ENCODE measurements at regions not wholly inside any gene's neighbourhood (a gene's known extent, or its start where the extent isn't known, plus 50 kb on each side); places are given as distances from the start of the nearest gene placed in this dataset.
A peak's percentile ranks its signal among the peaks of the same experiment; 100 is the strongest.

DNA sequence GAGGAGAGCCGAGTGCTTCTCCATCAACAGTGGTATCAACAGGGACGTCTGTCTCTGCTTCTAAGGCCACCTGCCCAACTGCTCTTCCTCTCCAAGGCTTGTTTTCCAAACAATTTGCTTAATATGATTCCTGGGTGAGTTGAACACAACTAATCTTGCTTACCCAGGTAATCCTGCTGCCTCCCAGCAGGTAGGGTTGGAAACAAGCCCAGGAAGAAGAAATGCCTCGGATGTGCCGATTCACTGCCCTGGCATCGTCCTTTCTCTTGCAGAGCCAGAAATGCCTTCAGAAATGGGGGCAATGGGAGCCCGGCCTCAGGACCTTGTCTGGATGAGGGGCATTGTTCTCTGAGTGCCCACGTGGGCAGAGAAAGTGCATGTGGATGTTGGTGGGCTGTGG, 51.9 kb upstream of the C1QTNF9B start (continued):
- TF ChIP-seq, protein P1, sequence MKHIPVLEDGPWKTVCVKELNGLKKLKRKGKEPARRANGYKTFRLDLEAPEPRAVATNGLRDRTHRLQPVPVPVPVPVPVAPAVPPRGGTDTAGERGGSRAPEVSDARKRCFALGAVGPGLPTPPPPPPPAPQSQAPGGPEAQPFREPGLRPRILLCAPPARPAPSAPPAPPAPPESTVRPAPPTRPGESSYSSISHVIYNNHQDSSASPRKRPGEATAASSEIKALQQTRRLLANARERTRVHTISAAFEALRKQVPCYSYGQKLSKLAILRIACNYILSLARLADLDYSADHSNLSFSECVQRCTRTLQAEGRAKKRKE (CRISPR knock-in tag; IDR thresholded peaks at IDR 0.05; ENCODE audit: low read depth): no peak
- no peak for TF ChIP-seq GATA3 (IDR thresholded peaks at IDR 0.05; ENCODE audit: borderline replicate concordance)
- TF ChIP-seq RARB (CRISPR knock-in tag; IDR thresholded peaks at IDR 0.05): no peak

DNA sequence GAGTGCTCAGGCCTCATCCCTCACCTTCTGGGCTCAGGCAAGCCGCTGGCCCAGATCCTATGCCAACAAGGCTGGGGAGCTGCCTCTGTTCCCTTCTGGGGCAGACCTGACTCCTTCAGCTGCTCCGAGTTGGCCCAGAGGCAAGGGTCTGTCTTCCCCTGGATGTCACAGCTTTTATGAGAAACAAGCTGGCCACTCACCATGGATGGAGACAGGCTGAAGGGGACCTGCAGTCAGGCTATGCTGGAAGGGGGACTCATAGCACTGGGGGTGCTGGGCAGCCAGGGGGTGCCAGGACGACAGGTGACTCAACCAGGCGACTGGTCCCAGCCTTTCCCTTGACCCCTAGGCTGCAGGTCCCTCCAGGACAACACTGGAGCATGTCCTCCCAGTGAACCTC, 52.4 kb upstream of the C1QTNF9B start:
- ChIA-PET CTCF (interaction anchor here (5.7 kb wide), 1 partner anchor 10 kb away, joined by 40 read pairs; no protein-coding TSS in a partner anchor), POLR2A (no interaction called here)
- no peak for ATAC-seq
- TF ChIP-seq RCOR1 (IDR thresholded peaks at IDR 0.05; ENCODE audit: low read depth, low read length): no peak
- TF ChIP-seq ZC3H11A (IDR thresholded peaks at IDR 0.05): no peak
- TF ChIP-seq ZFP36 (IDR thresholded peaks at IDR 0.05; ENCODE audit: borderline replicate concordance, partially characterized antibody): no peak
- TF ChIP-seq, protein P2, sequence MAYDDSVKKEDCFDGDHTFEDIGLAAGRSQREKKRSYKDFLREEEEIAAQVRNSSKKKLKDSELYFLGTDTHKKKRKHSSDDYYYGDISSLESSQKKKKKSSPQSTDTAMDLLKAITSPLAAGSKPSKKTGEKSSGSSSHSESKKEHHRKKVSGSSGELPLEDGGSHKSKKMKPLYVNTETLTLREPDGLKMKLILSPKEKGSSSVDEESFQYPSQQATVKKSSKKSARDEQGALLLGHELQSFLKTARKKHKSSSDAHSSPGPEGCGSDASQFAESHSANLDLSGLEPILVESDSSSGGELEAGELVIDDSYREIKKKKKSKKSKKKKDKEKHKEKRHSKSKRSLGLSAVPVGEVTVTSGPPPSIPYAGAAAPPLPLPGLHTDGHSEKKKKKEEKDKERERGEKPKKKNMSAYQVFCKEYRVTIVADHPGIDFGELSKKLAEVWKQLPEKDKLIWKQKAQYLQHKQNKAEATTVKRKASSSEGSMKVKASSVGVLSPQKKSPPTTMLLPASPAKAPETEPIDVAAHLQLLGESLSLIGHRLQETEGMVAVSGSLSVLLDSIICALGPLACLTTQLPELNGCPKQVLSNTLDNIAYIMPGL (CRISPR knock-in tag; IDR thresholded peaks at IDR 0.05; ENCODE audit: borderline replicate concordance): no peak
- no peak for TF ChIP-seq ESRRA (IDR thresholded peaks at IDR 0.05; ENCODE audit: borderline replicate concordance, low read length)
- TF ChIP-seq, protein P1 (CRISPR knock-in tag; IDR thresholded peaks at IDR 0.05; ENCODE audit: low read depth): no peak
- TF ChIP-seq SREBF2 (IDR thresholded peaks at IDR 0.05): no peak
- no peak for TF ChIP-seq HOXB5 (CRISPR knock-in tag; IDR thresholded peaks at IDR 0.05)
- no peak for TF ChIP-seq RARB (CRISPR knock-in tag; IDR thresholded peaks at IDR 0.05)
- no peak for TF ChIP-seq KDM5A (IDR thresholded peaks at IDR 0.05)
- no peak for TF ChIP-seq MAZ (IDR thresholded peaks at IDR 0.05; ENCODE audit: borderline replicate concordance, low read depth, low read length)
- no peak for TF ChIP-seq RAD21 (conservative IDR thresholded peaks at IDR 0.05 in 1 of 2, IDR thresholded peaks at IDR 0.05 in 1 of 2)
- no peak for TF ChIP-seq MYC (IDR thresholded peaks at IDR 0.05; ENCODE audit: borderline replicate concordance, low read length)
- TF ChIP-seq TFCP2L1 (CRISPR knock-in tag; IDR thresholded peaks at IDR 0.05): no peak
- no peak for TF ChIP-seq ZNF302 (CRISPR knock-in tag; IDR thresholded peaks at IDR 0.05)
- TF ChIP-seq, protein P3, sequence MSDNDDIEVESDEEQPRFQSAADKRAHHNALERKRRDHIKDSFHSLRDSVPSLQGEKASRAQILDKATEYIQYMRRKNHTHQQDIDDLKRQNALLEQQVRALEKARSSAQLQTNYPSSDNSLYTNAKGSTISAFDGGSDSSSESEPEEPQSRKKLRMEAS (IDR thresholded peaks at IDR 0.05): no peak
- no peak for TF ChIP-seq FOSB (CRISPR knock-in tag; IDR thresholded peaks at IDR 0.05)
- no peak for TF ChIP-seq NR3C1 (IDR thresholded peaks at IDR 0.05)
- TF ChIP-seq CBX8 (IDR thresholded peaks at IDR 0.05): no peak
- no peak for FAIRE-seq
- H3K4me1 ChIP-seq: no peaks in the 10 kb centered on the region
- no peak for DNase-seq (ENCODE audit: low read depth in 1 of 2, low spot score in 1 of 2)
- WGBS (ENCODE audit: missing lambda C conversion rate): 17% methylated on average over 1 of the region's 4 CpGs
- no peak overlapping the region for H3K4me3 ChIP-seq
- no peaks in the 10 kb centered on the region for H3K9me3 ChIP-seq
- no peak overlapping the region for H3K27ac ChIP-seq
- H3K4me2 ChIP-seq: no peak overlapping the region

DNA sequence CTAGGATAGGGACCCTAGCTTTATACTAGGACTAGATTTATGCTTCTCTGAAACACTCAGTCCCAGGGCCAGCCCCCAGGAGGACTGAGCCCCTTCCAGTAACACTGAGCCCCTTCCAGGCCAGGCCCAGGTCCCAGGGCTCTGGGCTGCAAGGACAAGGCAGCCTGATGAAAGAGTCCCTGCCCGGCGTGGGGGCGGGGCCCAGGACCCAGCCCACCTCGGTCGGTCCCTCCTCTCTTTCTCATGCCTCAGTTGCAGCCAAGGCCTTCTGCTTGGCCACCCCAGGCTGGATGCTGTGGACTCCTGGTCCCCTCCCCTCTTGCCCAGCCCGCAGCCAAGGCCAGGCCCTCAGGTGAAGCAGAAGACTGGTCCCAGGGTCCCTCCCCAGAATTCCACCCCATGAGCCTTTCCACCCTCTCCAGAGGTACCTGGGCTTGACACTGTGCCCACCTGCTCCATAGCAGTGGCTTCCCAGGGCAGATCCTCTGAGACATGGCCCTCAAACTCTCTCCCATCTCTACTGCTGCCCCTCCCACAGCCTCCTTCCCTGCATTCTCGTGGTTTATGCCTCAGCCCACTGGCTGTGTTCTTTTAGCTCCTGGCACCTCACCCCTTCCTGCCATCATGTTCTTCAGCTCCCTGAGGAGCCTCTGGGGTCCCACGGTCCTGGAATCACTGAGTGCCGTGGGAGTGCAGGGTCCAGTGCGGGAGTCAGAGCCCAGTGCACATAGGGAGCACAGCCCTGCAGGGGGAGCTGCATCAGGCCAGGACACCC, 53.6 kb upstream of the C1QTNF9B start:
- Histone ChIP-seq H3K27ac (no peak overlapping the region), H3K9me3 (no peaks in the 10 kb centered on the region), H3K4me3 (no peak overlapping the region), H3K4me1 (no peaks in the 10 kb centered on the region), H3K4me2 (no peak overlapping the region)
- FAIRE-seq (no peak), DNase-seq (ENCODE audit: low read depth in 1 of 2, low spot score in 1 of 2) (no peak), ATAC-seq (peak in 1 of 2 experiments; percentile 45; a peak in 2 of 6 replicates)
- 61% methylated on average over 3 of the region's 10 CpGs for WGBS (ENCODE audit: missing lambda C conversion rate)
- POLR2A ChIA-PET: no interaction called here
- CTCF ChIA-PET: interaction anchor here (5.7 kb wide), 1 partner anchor 9 kb away, joined by 40 read pairs; no protein-coding TSS in a partner anchor
- TF ChIP-seq, protein P2 (CRISPR knock-in tag; IDR thresholded peaks at IDR 0.05; ENCODE audit: borderline replicate concordance): no peak
- TF ChIP-seq, protein P4, sequence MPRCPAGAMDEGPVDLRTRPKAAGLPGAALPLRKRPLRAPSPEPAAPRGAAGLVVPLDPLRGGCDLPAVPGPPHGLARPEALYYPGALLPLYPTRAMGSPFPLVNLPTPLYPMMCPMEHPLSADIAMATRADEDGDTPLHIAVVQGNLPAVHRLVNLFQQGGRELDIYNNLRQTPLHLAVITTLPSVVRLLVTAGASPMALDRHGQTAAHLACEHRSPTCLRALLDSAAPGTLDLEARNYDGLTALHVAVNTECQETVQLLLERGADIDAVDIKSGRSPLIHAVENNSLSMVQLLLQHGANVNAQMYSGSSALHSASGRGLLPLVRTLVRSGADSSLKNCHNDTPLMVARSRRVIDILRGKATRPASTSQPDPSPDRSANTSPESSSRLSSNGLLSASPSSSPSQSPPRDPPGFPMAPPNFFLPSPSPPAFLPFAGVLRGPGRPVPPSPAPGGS (IDR thresholded peaks at IDR 0.05): no peak
- TF ChIP-seq FOSB (CRISPR knock-in tag; IDR thresholded peaks at IDR 0.05) (no peak), ZSCAN20 (CRISPR knock-in tag; IDR thresholded peaks at IDR 0.05) (no peak), HOXB13 (CRISPR knock-in tag; IDR thresholded peaks at IDR 0.05; ENCODE audit: low read depth) (no peak), SREBF2 (IDR thresholded peaks at IDR 0.05) (no peak)
- TF ChIP-seq, protein P5, sequence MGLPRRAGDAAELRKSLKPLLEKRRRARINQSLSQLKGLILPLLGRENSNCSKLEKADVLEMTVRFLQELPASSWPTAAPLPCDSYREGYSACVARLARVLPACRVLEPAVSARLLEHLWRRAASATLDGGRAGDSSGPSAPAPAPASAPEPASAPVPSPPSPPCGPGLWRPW (IDR thresholded peaks at IDR 0.05): no peak
- TF ChIP-seq, protein P6, sequence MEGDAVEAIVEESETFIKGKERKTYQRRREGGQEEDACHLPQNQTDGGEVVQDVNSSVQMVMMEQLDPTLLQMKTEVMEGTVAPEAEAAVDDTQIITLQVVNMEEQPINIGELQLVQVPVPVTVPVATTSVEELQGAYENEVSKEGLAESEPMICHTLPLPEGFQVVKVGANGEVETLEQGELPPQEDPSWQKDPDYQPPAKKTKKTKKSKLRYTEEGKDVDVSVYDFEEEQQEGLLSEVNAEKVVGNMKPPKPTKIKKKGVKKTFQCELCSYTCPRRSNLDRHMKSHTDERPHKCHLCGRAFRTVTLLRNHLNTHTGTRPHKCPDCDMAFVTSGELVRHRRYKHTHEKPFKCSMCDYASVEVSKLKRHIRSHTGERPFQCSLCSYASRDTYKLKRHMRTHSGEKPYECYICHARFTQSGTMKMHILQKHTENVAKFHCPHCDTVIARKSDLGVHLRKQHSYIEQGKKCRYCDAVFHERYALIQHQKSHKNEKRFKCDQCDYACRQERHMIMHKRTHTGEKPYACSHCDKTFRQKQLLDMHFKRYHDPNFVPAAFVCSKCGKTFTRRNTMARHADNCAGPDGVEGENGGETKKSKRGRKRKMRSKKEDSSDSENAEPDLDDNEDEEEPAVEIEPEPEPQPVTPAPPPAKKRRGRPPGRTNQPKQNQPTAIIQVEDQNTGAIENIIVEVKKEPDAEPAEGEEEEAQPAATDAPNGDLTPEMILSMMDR (IDR thresholded peaks at IDR 0.05): no peak
